Cardiac fibroblast (primary cell): ENCODE measurements at regions not wholly inside any gene's neighbourhood (a gene's known extent, or its start where the extent isn't known, plus 50 kb on each side); places are given as distances from the start of the nearest gene placed in this dataset.
"Not testable (repeated sequence)": the region's sequence is repeated elsewhere in the genome, so short reads cannot be mapped to it uniquely, and the experiment has no call there.

Experiments used
- DNase-seq, 2 donors: peaks; one replicate each; pipeline versions ENCODE4 v3.0.0 to v3.0.0-alpha.2; 2010; ENCODE audit warnings: low read depth in 2 of 2
- H3K4me3 ChIP-seq, 2 donors: replicated peaks in 1 of 2; 1 replicate in 1 of 2; 2 replicates in 1 of 2; pipeline ENCODE4 v1.5.1; 2011; ENCODE audit warnings: low read depth in 2 of 2, low read length in 2 of 2, mild to moderate bottlenecking in 2 of 2, moderate library complexity in 1 of 2
- CTCF ChIP-seq: IDR thresholded peaks from one replicate; pipeline ENCODE4 v1.5.1; 2011; ENCODE audit warnings: low read depth, mild to moderate bottlenecking, low read length, inconsistent platforms

GRCh38 chr7:54183055-54183454 lies 359.1 kb upstream of the VSTM2A start:
- DNase-seq: no peak

GRCh38 chr7:54186336-54186735 lies 355.8 kb upstream of the VSTM2A start:
- no peak overlapping the region for H3K4me3 ChIP-seq
- TF ChIP-seq CTCF: no peak
- no peak for DNase-seq

More at GRCh38 chr7:54183055-54183454, 359.1 kb upstream of the VSTM2A start:
- no peak overlapping the region for H3K4me3 ChIP-seq
- no peak for TF ChIP-seq CTCF

DNA sequence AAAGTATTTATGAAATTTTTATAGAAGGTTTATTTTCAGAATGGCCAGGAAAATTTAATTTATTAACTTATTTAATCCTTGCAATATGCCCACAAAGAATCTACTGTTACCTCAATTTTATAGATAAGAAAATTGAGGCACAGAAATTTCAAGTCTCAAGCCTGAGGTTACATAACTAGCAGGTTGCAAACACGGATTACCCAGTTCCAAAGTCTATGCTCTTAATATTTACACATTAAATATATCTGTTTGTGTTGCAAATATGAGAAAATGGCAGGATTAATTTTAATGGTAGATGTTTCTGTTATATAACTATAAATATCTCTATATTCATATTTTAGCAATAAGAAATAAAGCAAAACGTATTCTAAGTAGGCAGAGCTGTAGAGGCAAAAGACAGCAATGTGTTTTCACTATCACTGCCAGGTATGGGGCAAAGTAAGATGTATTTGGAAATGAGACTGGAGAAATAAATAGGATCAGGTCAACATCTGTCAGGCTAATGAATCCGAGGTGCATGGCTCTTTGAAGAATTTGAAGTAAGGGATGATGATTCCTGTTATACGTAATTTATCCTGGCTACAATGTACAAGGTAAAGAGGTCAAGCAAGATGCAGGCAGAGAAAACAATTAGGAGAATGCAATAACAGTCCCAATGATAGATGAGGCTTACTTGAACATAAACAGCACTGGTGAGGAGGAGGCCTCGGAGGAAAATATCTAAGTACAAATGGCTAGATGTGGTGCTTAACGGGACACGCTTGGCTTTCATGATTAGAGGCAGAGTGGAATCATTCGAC lies 354.1 kb upstream of the VSTM2A start:
- TF ChIP-seq CTCF: no peak
- H3K4me3 ChIP-seq: no peak overlapping the region
- DNase-seq: no peak

DNA sequence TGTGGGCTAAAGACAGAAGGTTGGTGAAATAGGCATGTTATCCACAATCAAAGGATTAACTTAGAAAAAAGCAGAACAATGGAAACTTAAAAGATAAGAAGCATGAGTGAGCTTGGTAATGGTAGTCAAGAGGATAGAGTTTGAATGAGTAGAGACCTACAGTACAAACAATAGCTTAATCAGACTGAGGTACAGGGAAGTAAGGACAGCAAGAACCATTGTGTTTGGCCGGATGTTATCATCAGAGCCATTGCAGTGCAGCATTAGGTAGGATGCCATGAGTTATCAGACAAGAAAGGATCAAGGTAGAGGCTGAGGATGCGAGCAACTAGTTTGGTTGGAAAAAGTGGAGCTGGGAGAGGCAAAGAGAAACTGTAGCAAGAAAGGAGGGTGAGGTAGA lies 353.3 kb upstream of the VSTM2A start:
- TF ChIP-seq CTCF: no peak
- DNase-seq: no peak

GRCh38 chr7:54189330-54189729 lies 352.8 kb upstream of the VSTM2A start:
- no peak for DNase-seq
- no peak for TF ChIP-seq CTCF
- no peak overlapping the region for H3K4me3 ChIP-seq

More for the DNA sequence above, 353.3 kb upstream of the VSTM2A start:
- no peak overlapping the region for H3K4me3 ChIP-seq

DNA sequence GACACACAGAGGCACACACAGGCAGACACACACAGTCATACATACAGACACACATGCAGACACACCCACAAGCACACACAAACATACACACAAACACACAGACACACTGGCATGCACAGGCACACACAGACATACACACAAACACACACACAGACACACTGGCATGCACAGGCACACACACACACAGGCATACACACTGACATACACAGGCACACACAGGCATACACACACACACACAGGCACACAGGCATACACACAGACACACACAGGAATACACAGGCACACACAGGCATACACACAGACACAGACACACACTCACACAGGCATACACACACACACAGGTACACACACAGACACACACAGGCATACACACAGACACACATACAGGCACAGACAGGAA lies 340.7 kb upstream of the VSTM2A start:
- no peak for DNase-seq
- no peak overlapping the region for H3K4me3 ChIP-seq
- no peak for TF ChIP-seq CTCF

DNA sequence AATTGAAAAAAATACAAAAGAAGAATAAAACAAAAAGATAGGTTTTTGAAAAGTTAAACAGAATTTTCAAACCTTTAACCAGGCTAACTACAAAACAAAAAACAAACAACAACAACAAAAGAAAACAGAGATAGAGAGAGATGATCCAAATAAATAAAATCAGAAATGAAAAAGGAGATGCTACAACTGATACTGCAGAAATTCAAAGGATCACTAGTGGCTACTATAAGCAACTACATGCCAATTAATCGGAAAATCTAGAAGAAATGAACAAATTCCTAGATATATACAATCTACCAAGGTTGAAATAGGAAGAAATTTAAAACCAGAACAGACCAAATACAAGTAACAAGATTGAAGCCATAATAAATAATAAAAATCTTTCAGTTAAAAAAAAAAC lies 326.8 kb upstream of the VSTM2A start:
- no peak for DNase-seq
- TF ChIP-seq CTCF: no peak
- H3K4me3 ChIP-seq: no peak overlapping the region

DNA sequence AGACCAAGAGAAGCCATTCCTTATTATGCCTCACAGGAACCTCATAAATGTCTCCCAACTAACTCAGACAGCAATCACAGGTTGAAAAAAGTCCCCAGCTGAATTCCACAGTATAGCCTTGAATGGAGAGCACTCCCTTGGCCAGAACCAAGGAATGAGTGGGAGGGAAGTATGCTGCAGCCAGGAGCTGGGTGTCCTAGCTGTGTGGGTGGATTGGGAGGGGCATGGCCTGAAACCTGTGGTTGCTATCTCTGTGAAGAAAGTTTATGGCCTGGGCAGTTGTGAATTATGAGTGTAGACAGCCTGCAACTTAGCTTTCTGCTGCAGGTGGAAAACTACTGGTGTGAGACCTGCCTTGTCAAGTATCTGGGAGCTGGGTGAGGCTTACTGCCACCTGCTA lies 316.1 kb upstream of the VSTM2A start:
- H3K4me3 ChIP-seq, DNase-seq: not testable (repeated sequence)
